Prostate gland (tissue), 2 donors: ENCODE measurements at regions not wholly inside any gene's neighbourhood (a gene's known extent, or its start where the extent isn't known, plus 50 kb on each side); places are given as distances from the start of the nearest gene placed in this dataset.

ENCODE experiments used
- POLR2A ChIP-seq: fragments of 450-650 bp; IDR thresholded peaks from one replicate; pipeline ENCODE4 v1.6.1; 2016; ENCODE audit warnings: antibody characterized with exemption, mild to moderate bottlenecking
- POLR2AphosphoS5 ChIP-seq: sonication (generic); formaldehyde crosslinking; IDR thresholded peaks from one replicate; pipeline ENCODE4 v1.6.1; 2017; ENCODE audit warnings: antibody characterized with exemption
- TF ChIP-seq, protein P1 (sequence below), 4 experiments: fragments of 200-600 bp in 2 of 4; fragments of 450-650 bp in 2 of 4; sonication (generic) in 2 of 4; IDR thresholded peaks; 1 replicate in 3 of 4; 2 replicates in 1 of 4; pipeline ENCODE4 v1.5.1; 2016 to 2019; ENCODE audit warnings: antibody characterized with exemption in 4 of 4, mild to moderate bottlenecking in 2 of 4, moderate library complexity in 2 of 4

DNA sequence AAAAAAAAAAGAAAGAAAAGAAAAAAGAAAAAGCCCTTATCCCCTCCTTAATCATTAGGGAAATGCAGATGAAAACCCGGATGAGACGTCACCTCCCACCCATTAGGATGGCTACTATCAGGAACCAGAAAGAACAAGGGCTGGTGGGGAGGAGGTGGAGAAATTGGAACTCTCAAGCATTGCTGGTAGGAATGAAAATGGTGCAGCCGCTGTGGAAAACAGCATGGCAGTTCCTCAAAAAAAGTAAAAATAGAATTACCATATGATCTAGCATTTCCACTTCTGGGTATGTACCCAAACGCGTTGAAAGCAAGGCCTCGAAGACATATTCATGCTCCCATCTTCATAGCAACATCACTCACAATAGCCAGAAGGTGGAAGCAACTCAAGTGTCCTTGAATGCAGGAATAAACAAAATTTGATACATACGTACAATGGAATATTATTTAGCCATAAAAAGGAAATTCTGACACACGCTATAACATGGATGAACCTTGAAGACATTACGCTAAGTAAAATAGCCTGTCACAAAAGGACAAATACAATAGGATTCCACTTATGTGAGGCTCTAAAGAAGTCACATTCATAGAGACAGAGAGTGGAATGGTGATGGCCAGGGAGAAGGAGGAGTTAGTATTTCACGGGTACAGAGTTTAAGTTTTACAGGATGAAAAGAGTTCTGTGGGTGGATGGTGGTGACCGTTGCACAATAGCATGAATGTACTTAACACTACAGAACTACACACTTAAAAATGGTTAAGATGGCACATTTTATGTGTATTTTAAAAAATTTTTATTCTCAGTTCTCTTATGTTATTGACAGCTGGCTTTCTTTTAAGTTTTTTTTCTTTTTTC, 166.8 kb upstream of the IER5L start:
- TF ChIP-seq, protein P1, sequence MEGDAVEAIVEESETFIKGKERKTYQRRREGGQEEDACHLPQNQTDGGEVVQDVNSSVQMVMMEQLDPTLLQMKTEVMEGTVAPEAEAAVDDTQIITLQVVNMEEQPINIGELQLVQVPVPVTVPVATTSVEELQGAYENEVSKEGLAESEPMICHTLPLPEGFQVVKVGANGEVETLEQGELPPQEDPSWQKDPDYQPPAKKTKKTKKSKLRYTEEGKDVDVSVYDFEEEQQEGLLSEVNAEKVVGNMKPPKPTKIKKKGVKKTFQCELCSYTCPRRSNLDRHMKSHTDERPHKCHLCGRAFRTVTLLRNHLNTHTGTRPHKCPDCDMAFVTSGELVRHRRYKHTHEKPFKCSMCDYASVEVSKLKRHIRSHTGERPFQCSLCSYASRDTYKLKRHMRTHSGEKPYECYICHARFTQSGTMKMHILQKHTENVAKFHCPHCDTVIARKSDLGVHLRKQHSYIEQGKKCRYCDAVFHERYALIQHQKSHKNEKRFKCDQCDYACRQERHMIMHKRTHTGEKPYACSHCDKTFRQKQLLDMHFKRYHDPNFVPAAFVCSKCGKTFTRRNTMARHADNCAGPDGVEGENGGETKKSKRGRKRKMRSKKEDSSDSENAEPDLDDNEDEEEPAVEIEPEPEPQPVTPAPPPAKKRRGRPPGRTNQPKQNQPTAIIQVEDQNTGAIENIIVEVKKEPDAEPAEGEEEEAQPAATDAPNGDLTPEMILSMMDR (IDR thresholded peaks at IDR 0.05), result no peak
- TF ChIP-seq POLR2AphosphoS5 (no peak), POLR2A (no peak)
